AG09309 (cell line): ENCODE measurements at regions not wholly inside any gene's neighbourhood (a gene's known extent, or its start where the extent isn't known, plus 50 kb on each side); places are given as distances from the start of the nearest gene placed in this dataset.

ENCODE experiments used
- DNase-seq: peaks from one replicate; pipeline ENCODE4 v3.0.0-alpha.2; 2010; ENCODE audit warnings: low read depth
- H3K4me3 ChIP-seq: 2 replicates; pipeline ENCODE4 v1.5.1; 2011; ENCODE audit warnings: mild to moderate bottlenecking, low read depth, low read length, moderate library complexity; ENCODE audit not compliant: control insufficient read depth
- TF ChIP-seq, protein P1 (sequence below): IDR thresholded peaks from 2 replicates; pipeline ENCODE4 v1.5.1; 2011; ENCODE audit warnings: mild to moderate bottlenecking, low read depth, low read length, inconsistent platforms; ENCODE audit not compliant: insufficient read depth, control insufficient read depth; ENCODE audit errors: missing control alignments

DNA sequence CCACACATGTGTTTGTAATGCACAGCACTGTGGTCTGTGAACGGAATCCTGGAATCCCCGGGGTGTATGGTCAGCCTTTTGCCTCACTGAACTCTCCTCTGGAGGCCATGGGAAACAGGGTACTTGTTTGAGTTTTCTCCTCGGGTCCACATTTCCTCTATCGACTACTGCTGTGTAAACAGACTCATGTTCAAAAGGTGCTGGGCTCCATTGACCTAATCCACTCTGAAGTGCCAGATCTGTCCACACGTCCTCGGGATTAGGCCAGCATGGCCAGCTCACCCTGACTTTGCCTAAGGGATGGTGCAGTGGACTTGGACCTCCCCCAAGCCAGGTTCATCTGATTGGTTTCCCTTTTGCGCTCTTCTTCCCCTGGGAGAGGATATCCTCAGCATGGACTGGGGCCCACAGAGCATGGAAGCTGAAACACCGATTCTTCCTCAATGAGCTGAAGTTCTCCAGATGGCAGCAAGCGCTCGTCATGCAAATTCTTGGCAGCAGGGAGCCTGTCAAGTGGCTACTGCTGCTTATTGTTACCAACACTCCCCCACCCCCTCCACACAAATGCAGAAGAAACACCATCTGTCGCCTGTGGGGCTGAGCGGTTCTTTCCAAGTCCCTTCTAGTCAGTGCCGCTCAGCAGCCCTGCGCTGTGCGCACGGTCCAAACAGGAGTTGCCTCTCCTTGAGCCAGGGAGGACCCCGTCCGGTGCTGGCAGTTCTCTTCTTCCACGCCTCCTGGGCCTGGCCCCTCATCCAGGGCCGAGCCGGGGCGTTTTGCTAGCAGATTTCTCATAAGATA, 292.6 kb upstream of the MARCKS start:
- TF ChIP-seq, protein P1, sequence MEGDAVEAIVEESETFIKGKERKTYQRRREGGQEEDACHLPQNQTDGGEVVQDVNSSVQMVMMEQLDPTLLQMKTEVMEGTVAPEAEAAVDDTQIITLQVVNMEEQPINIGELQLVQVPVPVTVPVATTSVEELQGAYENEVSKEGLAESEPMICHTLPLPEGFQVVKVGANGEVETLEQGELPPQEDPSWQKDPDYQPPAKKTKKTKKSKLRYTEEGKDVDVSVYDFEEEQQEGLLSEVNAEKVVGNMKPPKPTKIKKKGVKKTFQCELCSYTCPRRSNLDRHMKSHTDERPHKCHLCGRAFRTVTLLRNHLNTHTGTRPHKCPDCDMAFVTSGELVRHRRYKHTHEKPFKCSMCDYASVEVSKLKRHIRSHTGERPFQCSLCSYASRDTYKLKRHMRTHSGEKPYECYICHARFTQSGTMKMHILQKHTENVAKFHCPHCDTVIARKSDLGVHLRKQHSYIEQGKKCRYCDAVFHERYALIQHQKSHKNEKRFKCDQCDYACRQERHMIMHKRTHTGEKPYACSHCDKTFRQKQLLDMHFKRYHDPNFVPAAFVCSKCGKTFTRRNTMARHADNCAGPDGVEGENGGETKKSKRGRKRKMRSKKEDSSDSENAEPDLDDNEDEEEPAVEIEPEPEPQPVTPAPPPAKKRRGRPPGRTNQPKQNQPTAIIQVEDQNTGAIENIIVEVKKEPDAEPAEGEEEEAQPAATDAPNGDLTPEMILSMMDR, result peak; percentile 4
- H3K4me3 ChIP-seq, result peak overlapping the region; percentile 24
- peak; percentile 93 for DNase-seq

DNA sequence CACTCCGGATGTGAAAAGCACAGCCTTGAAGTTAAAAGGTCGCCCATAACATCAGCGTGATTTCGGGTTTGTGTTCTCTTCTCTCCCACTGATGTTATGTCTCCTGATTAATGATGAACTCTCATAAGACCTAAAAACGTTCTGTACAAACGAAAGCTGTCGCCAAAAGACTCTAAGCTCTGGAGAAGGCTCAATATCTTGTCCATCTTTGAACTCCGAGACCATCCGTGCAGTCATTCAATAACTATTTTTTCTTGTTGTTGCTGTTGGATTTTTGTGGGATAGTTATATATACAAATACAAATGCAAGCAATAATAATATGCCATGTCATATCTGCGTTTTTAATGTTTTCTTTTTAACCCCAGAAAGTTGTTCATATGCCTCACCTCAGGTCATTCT, 291.8 kb upstream of the MARCKS start:
- TF ChIP-seq, protein P1, result no peak
- no peak for DNase-seq
- H3K4me3 ChIP-seq, result no peak overlapping the region

DNA sequence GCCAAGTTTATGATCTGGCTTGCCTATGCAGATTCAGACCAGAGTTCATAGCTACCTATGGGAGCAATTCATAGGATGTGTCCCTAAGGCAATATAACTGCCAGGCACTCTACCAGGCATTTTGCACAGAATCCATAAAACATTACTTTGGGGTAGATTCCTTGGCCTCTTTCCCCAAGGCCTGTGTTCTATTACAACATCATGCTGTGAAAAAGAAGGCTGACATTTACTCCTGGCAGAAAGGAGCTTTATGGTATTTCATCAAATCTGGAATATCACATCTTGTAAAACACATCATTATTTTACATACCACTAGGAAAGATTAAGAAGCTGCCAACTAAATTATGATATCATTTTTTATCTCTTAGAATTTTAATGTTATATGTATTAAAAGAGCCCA, 287.0 kb upstream of the MARCKS start:
- H3K4me3 ChIP-seq, result no peak overlapping the region
- peak; percentile 28 for DNase-seq
- TF ChIP-seq, protein P1, result no peak

DNA sequence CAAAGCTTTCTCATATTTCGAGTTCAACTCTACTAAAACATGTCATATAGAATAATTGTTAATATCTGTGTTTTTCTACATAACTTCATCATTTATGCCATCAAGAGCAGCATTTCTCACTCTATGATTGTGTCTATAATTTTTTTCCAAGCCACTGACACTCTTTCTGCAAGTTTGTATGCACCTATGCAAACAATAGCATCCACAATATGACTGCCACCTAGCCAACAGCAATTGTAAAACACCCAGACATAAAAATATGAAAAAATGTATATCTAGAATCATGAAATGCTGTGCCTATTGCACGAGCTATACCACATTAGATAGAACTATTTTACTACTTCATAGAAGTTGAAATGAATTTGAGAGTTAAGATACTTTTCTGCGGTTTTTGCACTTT, 286.5 kb upstream of the MARCKS start:
- TF ChIP-seq, protein P1, result no peak
- no peak overlapping the region for H3K4me3 ChIP-seq
- no peak for DNase-seq

DNA sequence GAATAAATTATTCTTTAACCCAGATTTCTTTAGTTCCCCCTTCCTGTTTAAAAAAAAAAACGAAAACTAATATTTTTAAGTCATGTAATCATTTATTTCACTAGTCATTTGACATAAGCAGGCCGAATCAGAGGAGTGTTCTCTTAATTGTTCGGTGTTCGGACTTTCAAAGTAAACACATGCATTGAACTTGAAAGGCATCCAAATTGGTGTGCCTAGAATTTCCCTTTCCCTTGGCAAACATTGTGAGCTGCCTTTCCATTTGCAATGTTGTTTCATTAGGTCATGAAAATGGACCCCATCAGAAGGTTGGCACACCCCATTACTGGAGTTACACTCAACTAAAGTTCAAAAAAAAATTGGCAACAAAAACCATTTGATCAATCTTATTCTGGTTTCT, 283.0 kb upstream of the MARCKS start:
- no peak overlapping the region for H3K4me3 ChIP-seq
- TF ChIP-seq, protein P1, result no peak
- DNase-seq, result no peak

DNA sequence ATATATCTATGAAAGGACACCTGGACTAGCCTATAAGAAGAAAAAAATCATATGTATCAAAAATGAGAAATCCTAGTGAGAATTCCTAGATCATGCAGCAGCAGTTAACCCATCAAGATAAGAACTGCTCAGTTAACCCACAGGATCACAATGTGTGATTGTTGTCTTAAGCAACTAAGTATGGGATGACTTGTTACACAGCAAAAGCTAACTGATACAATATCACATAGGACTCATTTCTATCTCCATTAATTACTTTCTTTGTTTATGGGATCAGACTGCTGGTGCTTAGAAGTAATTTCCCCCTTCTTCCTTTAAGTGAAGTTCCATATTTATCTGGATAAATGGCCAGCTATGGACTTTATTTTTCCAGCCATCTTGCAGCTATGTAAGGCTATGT, 280.8 kb upstream of the MARCKS start:
- TF ChIP-seq, protein P1, result no peak
- no peak overlapping the region for H3K4me3 ChIP-seq
- DNase-seq, result no peak
